K562 (cell line): ENCODE measurements at regions not wholly inside any gene's neighbourhood (a gene's known extent, or its start where the extent isn't known, plus 50 kb on each side); places are given as distances from the start of the nearest gene placed in this dataset.

ENCODE experiments used
- C11orf30 ChIP-seq: fragments of 450-650 bp; IDR thresholded peaks from 2 replicates; pipeline ENCODE4 v1.6.1; 2016; ENCODE audit warnings: low read depth, mild to moderate bottlenecking
- CREM ChIP-seq: IDR thresholded peaks from 2 replicates; pipeline ENCODE4 v1.6.1; 2014; ENCODE audit warnings: antibody characterized with exemption, low read depth
- ELF4 ChIP-seq: fragments of 450-650 bp; formaldehyde crosslinking; IDR thresholded peaks from 2 replicates; pipeline ENCODE4 v1.4.0; 2022; ENCODE audit warnings: missing genetic modification characterization
- EP400 ChIP-seq: fragments of 450-650 bp; IDR thresholded peaks from 2 replicates; pipeline ENCODE4 v1.6.1; 2017; ENCODE audit warnings: antibody characterized with exemption, mild to moderate bottlenecking, moderate library complexity
- MYBL2 ChIP-seq, 2 experiments: fragments of 450-650 bp in 1 of 2; sonication (generic) in 1 of 2; formaldehyde crosslinking in 1 of 2; IDR thresholded peaks; 2 replicates each; pipeline versions ENCODE4 v1.6.1 to v1.8.1; 2017 to 2022; ENCODE audit warnings: borderline replicate concordance in 1 of 2, inconsistent platforms in 1 of 2, low read depth in 1 of 2, mild to moderate bottlenecking in 1 of 2, missing genetic modification reagents in 1 of 2, moderate library complexity in 1 of 2
- PREB ChIP-seq: sonication (generic); formaldehyde crosslinking; IDR thresholded peaks from 2 replicates; pipeline ENCODE4 v1.8.1; 2023; ENCODE audit warnings: mild to moderate bottlenecking, missing genetic modification reagents
- REST ChIP-seq, 2 experiments: fragments of 450-650 bp; formaldehyde crosslinking in 1 of 2; IDR thresholded peaks; 2 replicates each; pipeline versions ENCODE4 v1.4.0 to v1.6.1; 2014 to 2020; ENCODE audit warnings: mild to moderate bottlenecking in 2 of 2, borderline replicate concordance in 1 of 2, low read depth in 1 of 2
- TAF1 ChIP-seq: IDR thresholded peaks from 2 replicates; pipeline ENCODE4 v1.6.1; 2011; ENCODE audit warnings: mild to moderate bottlenecking, low read length, moderate library complexity; ENCODE audit not compliant: insufficient read depth, control insufficient read depth, severe bottlenecking; ENCODE audit errors: extremely low read depth
- ZNF217 ChIP-seq: sonication (generic); formaldehyde crosslinking; IDR thresholded peaks from 2 replicates; pipeline ENCODE4 v1.8.0; 2022; ENCODE audit warnings: mild to moderate bottlenecking, missing genetic modification reagents
- ZNF280A ChIP-seq: fragments of 450-650 bp; IDR thresholded peaks from 2 replicates; pipeline ENCODE4 v1.6.1; 2018; ENCODE audit warnings: mild to moderate bottlenecking, low read depth; ENCODE audit not compliant: partially characterized antibody
- ZNF41 ChIP-seq: fragments of 250-450 bp; sonication (Bioruptor Pico); conservative IDR thresholded peaks from 2 replicates; pipeline ENCODE4 v1.4.0; 2020; ENCODE audit warnings: mild to moderate bottlenecking
- TF ChIP-seq, protein P1 (sequence below), 3 experiments: IDR thresholded peaks in 2 of 3; conservative IDR thresholded peaks in 1 of 3; 2 replicates each; pipeline ENCODE4 v1.5.1; 2011 to 2012; ENCODE audit warnings: low read length in 3 of 3, mild to moderate bottlenecking in 3 of 3, control low read depth in 2 of 3, improper control_type of control experiment in 1 of 3, inconsistent platforms in 1 of 3, low read depth in 1 of 3, mixed read lengths in 1 of 3, moderate library complexity in 1 of 3; ENCODE audit not compliant: insufficient read depth in 2 of 3
- TF ChIP-seq, protein P2 (sequence below): sonication (generic); formaldehyde crosslinking; IDR thresholded peaks from 2 replicates; pipeline ENCODE4 v1.8.1; 2022; ENCODE audit warnings: missing genetic modification reagents

GRCh38 chr4:56129431-56129861 is 180.7 kb downstream of the CEP135 start (continued):
- peak; percentile 57; the same call in 1 of the 2 replicates for TF ChIP-seq REST (IDR thresholded peaks at IDR 0.05; ENCODE audit: borderline replicate concordance)
- no peak for TF ChIP-seq REST (CRISPR knock-in tag; IDR thresholded peaks at IDR 0.05; ENCODE audit: low read depth)
- TF ChIP-seq ZNF217: no peak
- TF ChIP-seq C11orf30: 0 out of 2 replicates have a peak, but pooled peaks have one; percentile 20
- TF ChIP-seq, protein P1, sequence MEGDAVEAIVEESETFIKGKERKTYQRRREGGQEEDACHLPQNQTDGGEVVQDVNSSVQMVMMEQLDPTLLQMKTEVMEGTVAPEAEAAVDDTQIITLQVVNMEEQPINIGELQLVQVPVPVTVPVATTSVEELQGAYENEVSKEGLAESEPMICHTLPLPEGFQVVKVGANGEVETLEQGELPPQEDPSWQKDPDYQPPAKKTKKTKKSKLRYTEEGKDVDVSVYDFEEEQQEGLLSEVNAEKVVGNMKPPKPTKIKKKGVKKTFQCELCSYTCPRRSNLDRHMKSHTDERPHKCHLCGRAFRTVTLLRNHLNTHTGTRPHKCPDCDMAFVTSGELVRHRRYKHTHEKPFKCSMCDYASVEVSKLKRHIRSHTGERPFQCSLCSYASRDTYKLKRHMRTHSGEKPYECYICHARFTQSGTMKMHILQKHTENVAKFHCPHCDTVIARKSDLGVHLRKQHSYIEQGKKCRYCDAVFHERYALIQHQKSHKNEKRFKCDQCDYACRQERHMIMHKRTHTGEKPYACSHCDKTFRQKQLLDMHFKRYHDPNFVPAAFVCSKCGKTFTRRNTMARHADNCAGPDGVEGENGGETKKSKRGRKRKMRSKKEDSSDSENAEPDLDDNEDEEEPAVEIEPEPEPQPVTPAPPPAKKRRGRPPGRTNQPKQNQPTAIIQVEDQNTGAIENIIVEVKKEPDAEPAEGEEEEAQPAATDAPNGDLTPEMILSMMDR (IDR thresholded peaks at IDR 0.05 in 2 of 3, conservative IDR thresholded peaks at IDR 0.05 in 1 of 3; ENCODE audit: insufficient read depth in 2 of 3, low read depth in 1 of 3, low read length in 3 of 3): peak; percentile 54 to 71 (median 61)
- TF ChIP-seq CREM: 0 out of 2 replicates have a peak, but pooled peaks have one; percentile 14
- no peak for TF ChIP-seq ZNF41 (CRISPR knock-in tag)
- TF ChIP-seq ZNF280A: no peak
- TF ChIP-seq TAF1: no peak
- TF ChIP-seq, protein P2, sequence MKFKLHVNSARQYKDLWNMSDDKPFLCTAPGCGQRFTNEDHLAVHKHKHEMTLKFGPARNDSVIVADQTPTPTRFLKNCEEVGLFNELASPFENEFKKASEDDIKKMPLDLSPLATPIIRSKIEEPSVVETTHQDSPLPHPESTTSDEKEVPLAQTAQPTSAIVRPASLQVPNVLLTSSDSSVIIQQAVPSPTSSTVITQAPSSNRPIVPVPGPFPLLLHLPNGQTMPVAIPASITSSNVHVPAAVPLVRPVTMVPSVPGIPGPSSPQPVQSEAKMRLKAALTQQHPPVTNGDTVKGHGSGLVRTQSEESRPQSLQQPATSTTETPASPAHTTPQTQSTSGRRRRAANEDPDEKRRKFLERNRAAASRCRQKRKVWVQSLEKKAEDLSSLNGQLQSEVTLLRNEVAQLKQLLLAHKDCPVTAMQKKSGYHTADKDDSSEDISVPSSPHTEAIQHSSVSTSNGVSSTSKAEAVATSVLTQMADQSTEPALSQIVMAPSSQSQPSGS (CRISPR knock-in tag): no peak
- no peak for TF ChIP-seq MYBL2 (IDR thresholded peaks at IDR 0.05; ENCODE audit: low read depth)
- TF ChIP-seq MYBL2 (CRISPR knock-in tag; IDR thresholded peaks at IDR 0.05; ENCODE audit: borderline replicate concordance): no peak
- TF ChIP-seq ELF4: no peak
- TF ChIP-seq PREB (CRISPR knock-in tag): no peak
- TF ChIP-seq EP400: no peak
